CD14-positive monocyte (primary cell): ENCODE measurements at regions not wholly inside any gene's neighbourhood (a gene's known extent, or its start where the extent isn't known, plus 50 kb on each side); places are given as distances from the start of the nearest gene placed in this dataset.

Experiments used
- DNase-seq, 3 donors: peaks; one replicate each; pipeline ENCODE4 v3.0.0-alpha.2; 2011 to 2022
- H2AFZ ChIP-seq: 2 replicates; pipeline ENCODE4 v1.6.0; 2012; ENCODE audit warnings: mild to moderate bottlenecking, low read depth, low read length, inconsistent platforms; ENCODE audit not compliant: insufficient read depth, poor library complexity, severe bottlenecking
- H3K27ac ChIP-seq, 2 donors: 1 replicate in 1 of 2; 2 replicates in 1 of 2; pipeline ENCODE4 v1.5.1; 2012 to 2013; ENCODE audit warnings: low read length in 2 of 2, control low read depth in 1 of 2, inconsistent platforms in 1 of 2, low read depth in 1 of 2, mild to moderate bottlenecking in 1 of 2
- H3K27me3 ChIP-seq, 2 donors: one replicate each; pipeline versions ENCODE4 v1.6.0 to v1.6.1; 2011 to 2013; ENCODE audit warnings: low read length in 2 of 2; ENCODE audit not compliant: control insufficient read depth in 2 of 2, insufficient read depth in 2 of 2
- H3K36me3 ChIP-seq, 2 donors: replicated peaks in 1 of 2; 1 replicate in 1 of 2; 2 replicates in 1 of 2; pipeline versions ENCODE4 v1.5.1 to v1.6.1; 2012 to 2013; ENCODE audit warnings: low read length in 2 of 2, control low read depth in 1 of 2, inconsistent platforms in 1 of 2, mild to moderate bottlenecking in 1 of 2; ENCODE audit not compliant: insufficient read depth in 2 of 2, control insufficient read depth in 1 of 2
- H3K4me1 ChIP-seq, 2 donors: 1 replicate in 1 of 2; 2 replicates in 1 of 2; pipeline versions ENCODE4 v1.5.1 to v1.6.1; 2012 to 2013; ENCODE audit warnings: low read length in 2 of 2, control low read depth in 1 of 2, inconsistent platforms in 1 of 2, mild to moderate bottlenecking in 1 of 2, moderate library complexity in 1 of 2; ENCODE audit not compliant: insufficient read depth in 2 of 2, control insufficient read depth in 1 of 2
- H3K4me2 ChIP-seq: replicated peaks from 2 replicates; pipeline ENCODE3; 2012; ENCODE audit warnings: low read length, moderate library complexity, mild to moderate bottlenecking; ENCODE audit not compliant: poor library complexity, severe bottlenecking; ENCODE audit errors: extremely low read depth
- H3K4me3 ChIP-seq, 3 experiments: fragments of 200-600 bp in 1 of 3; sonication (generic) in 1 of 3; replicated peaks in 1 of 3; 1 replicate in 2 of 3; 2 replicates in 1 of 3; pipeline ENCODE4 v1.5.1; 2011 to 2013; ENCODE audit warnings: low read length in 3 of 3, mild to moderate bottlenecking in 3 of 3, control low read depth in 2 of 3, low read depth in 2 of 3, inconsistent platforms in 1 of 3, moderate library complexity in 1 of 3
- H3K79me2 ChIP-seq: 2 replicates; pipeline ENCODE4 v1.6.0; 2012; ENCODE audit warnings: mild to moderate bottlenecking, control low read depth, inconsistent platforms, low read length, moderate library complexity; ENCODE audit not compliant: insufficient read depth
- H3K9ac ChIP-seq: 2 replicates; pipeline ENCODE4 v1.6.0; 2017; ENCODE audit warnings: low read length, mild to moderate bottlenecking; ENCODE audit not compliant: insufficient read depth, poor library complexity, severe bottlenecking
- H3K9me3 ChIP-seq, 2 donors: replicated peaks in 1 of 2; 1 replicate in 1 of 2; 2 replicates in 1 of 2; pipeline versions ENCODE4 v1.5.1 to v1.6.1; 2012 to 2013; ENCODE audit warnings: low read length in 2 of 2, control low read depth in 1 of 2; ENCODE audit not compliant: control insufficient read depth in 1 of 2, insufficient read depth in 1 of 2
- H4K20me1 ChIP-seq: 2 replicates; pipeline ENCODE4 v1.6.0; 2012; ENCODE audit warnings: mild to moderate bottlenecking, low read length, control low read depth, moderate library complexity; ENCODE audit not compliant: insufficient read depth
- H3K27ac Mint-ChIP-seq, 7 donors: one replicate each; pipeline ENCODE4 v1.8.0; 2020; ENCODE audit warnings: mild to moderate bottlenecking in 7 of 7, mixed read lengths in 7 of 7, moderate library complexity in 6 of 7, inconsistent platforms in 2 of 7
- H3K27me3 Mint-ChIP-seq, 3 donors: one replicate each; pipeline ENCODE4 v1.8.0; 2021 to 2022; ENCODE audit warnings: low read depth in 3 of 3, mild to moderate bottlenecking in 3 of 3, mixed read lengths in 3 of 3, moderate library complexity in 3 of 3, inconsistent platforms in 1 of 3
- H3K36me3 Mint-ChIP-seq, 2 donors: one replicate each; pipeline ENCODE4 v1.8.0; 2020; ENCODE audit warnings: mixed read lengths in 2 of 2, inconsistent platforms in 1 of 2, mild to moderate bottlenecking in 1 of 2
- H3K4me1 Mint-ChIP-seq: one replicate; pipeline ENCODE4 v1.8.0; 2020; ENCODE audit warnings: mild to moderate bottlenecking, mixed read lengths
- H3K4me3 Mint-ChIP-seq, 2 donors: one replicate each; pipeline ENCODE4 v1.8.0; 2020; ENCODE audit warnings: mild to moderate bottlenecking in 2 of 2, mixed read lengths in 2 of 2, moderate library complexity in 1 of 2
- H3K9me3 Mint-ChIP-seq, 7 donors: one replicate each; pipeline ENCODE4 v1.8.0; 2020 to 2022; ENCODE audit warnings: mixed read lengths in 7 of 7, mild to moderate bottlenecking in 6 of 7, moderate library complexity in 6 of 7, inconsistent platforms in 2 of 7
- WGBS: methylation state at CpG from one replicate; pipeline ENCODE4 v1.1.5; 2013; ENCODE audit warnings: missing lambda C conversion rate; ENCODE audit not compliant: insufficient coverage; 5-methylcytosine and 5-hydroxymethylcytosine counted together
- intact Hi-C, 2 donors: fragments of 100-400 bp; cut with micrococcal nuclease; formaldehyde crosslinking; loops; one replicate each; pipeline versions ENCODE4 v1.15.0 to v1.15.1; 2023
- TF ChIP-seq, protein P1 (sequence below): fragments of 200-600 bp; IDR thresholded peaks from one replicate; pipeline ENCODE4 v1.8.0; 2022; ENCODE audit warnings: antibody characterized with exemption, mild to moderate bottlenecking

DNA sequence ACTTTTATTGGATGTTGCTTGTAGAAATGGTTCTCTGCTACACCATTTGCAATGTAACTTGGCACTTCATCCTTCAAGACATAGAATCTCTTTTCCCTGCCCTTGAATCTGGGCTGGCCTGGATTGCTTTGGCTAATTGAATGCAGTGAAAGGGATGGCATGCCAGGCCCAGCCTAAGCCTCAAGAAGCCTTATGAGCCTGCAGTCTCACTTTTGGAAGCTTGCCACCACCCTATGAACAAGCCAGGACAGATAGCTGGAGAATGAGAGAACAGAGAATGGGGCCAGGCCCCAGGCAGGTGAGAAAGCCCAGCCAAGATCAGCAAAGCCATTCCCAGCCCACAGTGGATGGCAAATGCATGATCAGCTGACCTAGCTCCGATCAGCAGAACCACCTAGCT is 117.0 kb upstream of the ADRA1D start:
- H3K9me3 Mint-ChIP-seq: peaks cover 0 to 6% (median 2%) of the 10 kb centered on the region in 7 donors
- H3K4me3 Mint-ChIP-seq: no peak overlapping the region
- H3K4me1 Mint-ChIP-seq: peaks cover 23% of the 10 kb centered on the region
- Histone ChIP-seq H3K79me2 (no peaks in the 10 kb centered on the region), H2AFZ (no peak overlapping the region), H3K36me3 (no peaks in the 10 kb centered on the region), H3K4me3 (no peak overlapping the region), H4K20me1 (no peaks in the 10 kb centered on the region), H3K4me2 (no peak overlapping the region), H3K27ac (no peak overlapping the region), H3K9me3 (peaks cover 0 to 4% of the 10 kb centered on the region in 2 donors), H3K27me3 (no peaks in the 10 kb centered on the region), H3K9ac (no peak overlapping the region), H3K4me1 (peaks cover 21 to 22% of the 10 kb centered on the region in 2 donors)
- WGBS: no CpG with 5 or more reads among the region's 1 CpG
- intact Hi-C loops: no loop called here
- no peak overlapping the region for H3K27ac Mint-ChIP-seq
- peaks cover 0 to 3% (median 2%) of the 10 kb centered on the region in 3 donors for H3K27me3 Mint-ChIP-seq
- DNase-seq: no peak
- H3K36me3 Mint-ChIP-seq: peaks cover 0 to 2% of the 10 kb centered on the region in 2 donors
- TF ChIP-seq, protein P1, sequence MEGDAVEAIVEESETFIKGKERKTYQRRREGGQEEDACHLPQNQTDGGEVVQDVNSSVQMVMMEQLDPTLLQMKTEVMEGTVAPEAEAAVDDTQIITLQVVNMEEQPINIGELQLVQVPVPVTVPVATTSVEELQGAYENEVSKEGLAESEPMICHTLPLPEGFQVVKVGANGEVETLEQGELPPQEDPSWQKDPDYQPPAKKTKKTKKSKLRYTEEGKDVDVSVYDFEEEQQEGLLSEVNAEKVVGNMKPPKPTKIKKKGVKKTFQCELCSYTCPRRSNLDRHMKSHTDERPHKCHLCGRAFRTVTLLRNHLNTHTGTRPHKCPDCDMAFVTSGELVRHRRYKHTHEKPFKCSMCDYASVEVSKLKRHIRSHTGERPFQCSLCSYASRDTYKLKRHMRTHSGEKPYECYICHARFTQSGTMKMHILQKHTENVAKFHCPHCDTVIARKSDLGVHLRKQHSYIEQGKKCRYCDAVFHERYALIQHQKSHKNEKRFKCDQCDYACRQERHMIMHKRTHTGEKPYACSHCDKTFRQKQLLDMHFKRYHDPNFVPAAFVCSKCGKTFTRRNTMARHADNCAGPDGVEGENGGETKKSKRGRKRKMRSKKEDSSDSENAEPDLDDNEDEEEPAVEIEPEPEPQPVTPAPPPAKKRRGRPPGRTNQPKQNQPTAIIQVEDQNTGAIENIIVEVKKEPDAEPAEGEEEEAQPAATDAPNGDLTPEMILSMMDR: no peak

- Mint-ChIP-seq H3K27ac (no peak overlapping the region), H3K4me3 (no peak overlapping the region), H3K36me3 (no peaks in the 10 kb centered on the region), H3K27me3 (peaks cover 0 to 2% (median 1%) of the 10 kb centered on the region in 3 donors), H3K9me3 (peaks cover 0 to 13% (median 5%) of the 10 kb centered on the region in 7 donors), H3K4me1 (no peaks in the 10 kb centered on the region)
- WGBS: 100% methylated on average over 1 of the region's 6 CpGs
- Histone ChIP-seq H3K27me3 (no peaks in the 10 kb centered on the region), H3K9me3 (no peaks in the 10 kb centered on the region), H3K79me2 (no peaks in the 10 kb centered on the region), H3K4me3 (no peak overlapping the region), H2AFZ (no peak overlapping the region), H4K20me1 (no peaks in the 10 kb centered on the region), H3K27ac (no peak overlapping the region), H3K4me1 (no peaks in the 10 kb centered on the region), H3K36me3 (no peaks in the 10 kb centered on the region), H3K4me2 (no peak overlapping the region), H3K9ac (no peak overlapping the region)
- intact Hi-C loops: no loop called here
- DNase-seq: no peak
- TF ChIP-seq, protein P1: no peak
Observed at GRCh38 chr20:4358552-4358951, 109.5 kb upstream of the ADRA1D start.
